Activated T-cell treated with anti-CD3 and anti-CD28 coated beads, Interleukin-2, amount 50 U/mL, for 24 hours (primary cell): ENCODE measurements at regions not wholly inside any gene's neighbourhood (a gene's known extent, or its start where the extent isn't known, plus 50 kb on each side); places are given as distances from the start of the nearest gene placed in this dataset.

Source experiments
- DNase-seq: peaks from one replicate; pipeline ENCODE4 v3.0.0-alpha.2; 2020
- H3K27ac Mint-ChIP-seq: 2 replicates; pipeline ENCODE4 v1.8.0; 2020; ENCODE audit warnings: mild to moderate bottlenecking, mixed read lengths
- H3K27me3 Mint-ChIP-seq: 2 replicates; pipeline ENCODE4 v1.8.0; 2020; ENCODE audit warnings: mixed read lengths
- H3K36me3 Mint-ChIP-seq: 2 replicates; pipeline ENCODE4 v1.8.0; 2020; ENCODE audit warnings: low read depth, mixed read lengths
- H3K4me1 Mint-ChIP-seq: 2 replicates; pipeline ENCODE4 v1.8.0; 2020; ENCODE audit warnings: low read depth, mixed read lengths
- H3K4me3 Mint-ChIP-seq: 2 replicates; pipeline ENCODE4 v1.8.0; 2020; ENCODE audit warnings: mild to moderate bottlenecking, moderate library complexity, mixed read lengths
- H3K9me3 Mint-ChIP-seq: 2 replicates; pipeline ENCODE4 v1.8.0; 2020; ENCODE audit warnings: mixed read lengths

DNA sequence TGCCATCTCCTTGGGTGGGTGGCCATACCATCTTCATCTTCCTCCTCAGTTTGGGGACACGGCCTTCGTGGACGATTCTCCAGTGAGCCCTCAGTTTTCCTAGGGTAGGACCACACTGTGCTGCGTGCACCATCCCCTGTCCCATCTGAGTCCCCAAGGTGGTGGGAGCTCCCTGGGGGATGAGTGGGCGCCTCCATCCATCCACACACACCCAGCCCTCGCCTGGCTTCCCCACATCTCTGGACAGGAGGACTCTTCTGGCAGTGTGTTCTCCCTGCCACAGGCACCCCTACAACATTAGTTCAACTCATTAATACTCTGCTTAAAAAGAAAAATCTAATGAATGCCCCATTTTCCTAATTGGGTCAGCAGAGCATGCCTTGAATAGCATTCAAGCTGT, 408.5 kb downstream of the SHANK2 start:
- no peak for DNase-seq
- Mint-ChIP-seq H3K27me3 (peaks cover 19% of the 10 kb centered on the region), H3K4me3 (no peak overlapping the region), H3K27ac (no peak overlapping the region), H3K4me1 (no peaks in the 10 kb centered on the region), H3K36me3 (no peaks in the 10 kb centered on the region), H3K9me3 (no peaks in the 10 kb centered on the region)

DNA sequence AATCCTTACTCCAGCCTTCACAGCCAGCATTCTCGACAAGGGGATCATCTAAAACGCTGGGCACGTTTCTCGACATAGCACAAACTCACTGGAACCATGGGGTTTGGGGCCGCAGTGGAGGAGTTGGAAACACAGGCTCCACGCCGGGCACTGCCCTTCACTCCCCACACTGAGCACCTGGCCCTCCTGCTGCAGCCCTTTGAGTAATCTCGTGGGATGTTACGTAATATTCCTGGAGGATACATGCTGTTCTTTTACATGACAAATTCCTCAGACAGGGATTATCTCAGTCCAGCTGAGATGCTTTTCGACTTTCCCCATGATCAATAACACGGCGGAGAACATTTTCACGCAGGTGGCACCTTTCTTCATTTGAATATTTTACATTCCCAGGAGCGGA, 408.0 kb downstream of the SHANK2 start:
- Mint-ChIP-seq H3K9me3 (no peaks in the 10 kb centered on the region), H3K36me3 (no peaks in the 10 kb centered on the region), H3K4me3 (no peak overlapping the region), H3K27me3 (peaks cover 19% of the 10 kb centered on the region), H3K4me1 (no peaks in the 10 kb centered on the region), H3K27ac (no peak overlapping the region)
- DNase-seq, result no peak

DNA sequence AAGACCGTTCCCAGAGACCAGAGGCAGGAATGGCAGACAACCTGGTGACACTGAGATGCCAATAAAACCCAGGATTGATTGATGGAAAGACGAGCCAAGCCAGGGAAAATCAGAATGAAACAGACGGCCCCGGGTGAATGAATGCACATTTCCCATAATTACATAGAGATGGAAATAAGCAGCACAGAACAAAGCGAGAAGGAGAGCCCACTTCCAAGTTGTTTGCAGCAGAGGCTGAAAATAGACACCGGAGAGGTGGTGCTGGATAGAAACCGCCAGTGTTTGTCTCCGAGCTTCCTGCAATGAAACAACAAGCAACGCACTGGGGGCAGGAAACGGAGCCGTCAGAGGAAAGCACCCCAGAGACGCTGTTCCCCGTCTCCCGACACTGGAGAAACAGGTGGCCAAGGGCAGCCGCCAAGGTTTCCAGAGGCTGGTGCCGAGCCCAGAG, 406.8 kb downstream of the SHANK2 start:
- DNase-seq, result no peak
- no peaks in the 10 kb centered on the region for H3K9me3 Mint-ChIP-seq
- H3K27ac Mint-ChIP-seq, result no peak overlapping the region
- H3K4me1 Mint-ChIP-seq, result no peaks in the 10 kb centered on the region
- H3K36me3 Mint-ChIP-seq, result no peaks in the 10 kb centered on the region
- no peak overlapping the region for H3K4me3 Mint-ChIP-seq
- peaks cover 19% of the 10 kb centered on the region for H3K27me3 Mint-ChIP-seq

DNA sequence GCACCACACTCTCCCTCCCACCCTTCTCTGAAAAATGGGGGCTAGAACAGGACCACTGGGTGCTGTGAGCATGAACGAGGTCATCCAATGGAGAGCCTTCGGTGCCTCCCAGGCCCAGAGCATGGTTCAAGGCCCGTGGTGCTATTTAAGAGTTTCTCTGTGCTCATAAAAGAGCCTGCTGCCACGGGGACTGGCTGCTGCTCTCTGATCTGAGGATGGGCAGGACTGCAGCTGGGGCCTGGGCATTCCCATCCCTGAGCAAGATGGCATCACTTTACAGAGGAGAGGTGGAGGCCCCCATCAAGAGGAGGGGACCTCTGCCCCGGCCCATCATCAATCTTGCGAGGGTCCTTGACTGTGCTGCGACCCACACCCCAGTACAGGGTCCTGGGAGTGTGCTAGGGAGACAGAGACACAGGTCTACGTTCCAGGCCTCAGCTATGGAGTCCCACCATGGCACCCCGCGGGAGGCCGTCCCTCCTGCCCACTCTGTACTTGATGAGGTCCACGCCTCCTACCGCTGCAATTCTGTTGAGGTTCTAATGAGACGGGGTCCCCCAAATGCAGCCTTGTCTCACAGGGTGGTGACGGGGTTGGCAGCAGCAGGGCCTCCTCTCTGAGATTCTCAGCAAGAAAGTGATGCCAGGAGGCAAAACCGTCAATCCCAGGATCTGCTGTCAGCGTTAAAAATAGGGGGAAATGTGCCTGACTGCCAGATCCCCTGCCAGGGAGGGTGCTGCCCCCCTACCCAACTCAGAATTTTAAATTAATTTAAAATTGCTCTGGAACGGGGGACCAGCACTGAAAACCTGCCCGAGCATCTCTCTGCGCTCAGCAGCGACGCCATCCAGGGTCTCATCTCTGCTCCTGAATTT, 405.4 kb downstream of the SHANK2 start:
- DNase-seq, result no peak
- Mint-ChIP-seq H3K27me3 (peaks cover 24% of the 10 kb centered on the region), H3K4me1 (no peaks in the 10 kb centered on the region), H3K27ac (no peak overlapping the region), H3K9me3 (no peaks in the 10 kb centered on the region), H3K36me3 (no peaks in the 10 kb centered on the region), H3K4me3 (no peak overlapping the region)

DNA sequence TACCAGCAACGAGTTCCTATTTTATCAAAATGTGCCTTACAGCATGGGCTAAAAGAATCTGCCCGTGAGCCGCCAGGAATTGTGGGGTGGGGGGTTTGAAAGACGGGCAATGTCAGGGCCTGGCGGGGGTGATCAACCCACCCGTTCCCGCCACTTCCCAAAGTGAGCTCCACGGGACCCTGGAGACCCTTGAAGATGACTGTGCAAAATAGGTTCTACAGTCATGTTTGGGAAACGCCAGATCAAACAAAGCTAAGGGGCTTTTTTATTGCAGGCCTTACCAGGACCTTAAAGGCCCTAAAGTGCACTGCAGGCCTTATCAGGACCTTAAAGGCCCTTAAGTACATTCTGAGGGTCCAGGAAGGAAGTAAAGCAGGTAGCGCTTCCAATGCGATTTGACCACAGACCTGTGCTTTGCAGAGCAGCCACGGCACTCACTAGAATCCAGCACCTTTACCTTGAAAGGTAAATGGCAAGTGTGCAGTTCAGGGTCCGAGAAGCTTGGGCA, 404.1 kb downstream of the SHANK2 start:
- Mint-ChIP-seq H3K4me1 (no peaks in the 10 kb centered on the region), H3K36me3 (no peaks in the 10 kb centered on the region), H3K9me3 (no peaks in the 10 kb centered on the region), H3K4me3 (no peak overlapping the region), H3K27me3 (peaks cover 22% of the 10 kb centered on the region), H3K27ac (no peak overlapping the region)
- DNase-seq, result no peak

DNA sequence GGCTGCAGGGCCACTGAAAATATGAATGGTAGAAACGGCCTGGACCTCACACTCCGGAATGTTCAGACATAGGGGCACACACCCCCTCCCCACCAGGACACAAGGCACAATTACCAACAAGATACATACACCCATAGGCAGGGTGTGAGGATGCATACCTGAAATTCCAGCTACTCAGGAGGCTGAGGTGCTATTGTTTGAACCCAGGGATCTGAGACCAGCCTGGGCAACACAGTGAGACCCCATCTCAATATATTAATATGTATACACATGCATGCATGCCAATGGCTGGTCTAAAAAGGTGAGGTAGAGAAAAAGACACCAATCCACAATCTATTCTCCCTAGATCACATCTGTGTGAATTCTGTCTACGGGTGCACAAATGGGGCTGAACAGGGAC, 403.3 kb downstream of the SHANK2 start:
- peaks cover 21% of the 10 kb centered on the region for H3K27me3 Mint-ChIP-seq
- H3K4me1 Mint-ChIP-seq, result no peaks in the 10 kb centered on the region
- no peaks in the 10 kb centered on the region for H3K9me3 Mint-ChIP-seq
- H3K4me3 Mint-ChIP-seq, result no peak overlapping the region
- H3K36me3 Mint-ChIP-seq, result no peaks in the 10 kb centered on the region
- H3K27ac Mint-ChIP-seq, result no peak overlapping the region
- no peak for DNase-seq

DNA sequence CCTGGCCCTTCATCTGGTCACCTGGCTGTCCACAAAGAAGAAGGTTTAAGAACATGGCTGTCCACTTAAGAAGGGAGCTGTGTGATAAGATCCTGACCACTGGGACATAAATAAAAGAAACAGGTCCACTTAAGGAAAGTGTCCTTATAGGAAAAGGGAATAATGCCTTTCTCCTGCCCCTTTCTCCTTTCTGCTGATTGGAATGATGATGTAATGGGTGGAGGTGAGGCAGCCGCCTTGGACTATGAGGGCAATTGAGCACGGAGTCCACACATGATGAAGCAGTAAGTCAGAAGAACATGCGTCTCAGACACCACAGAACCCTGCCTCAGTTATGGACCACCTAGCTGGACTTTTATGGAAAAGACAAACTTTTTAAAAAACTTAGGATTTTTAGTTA, 401.1 kb downstream of the SHANK2 start:
- Mint-ChIP-seq H3K27me3 (peaks cover 7% of the 10 kb centered on the region), H3K27ac (no peak overlapping the region), H3K4me1 (no peaks in the 10 kb centered on the region), H3K36me3 (no peaks in the 10 kb centered on the region), H3K9me3 (no peaks in the 10 kb centered on the region), H3K4me3 (no peak overlapping the region)
- no peak for DNase-seq

DNA sequence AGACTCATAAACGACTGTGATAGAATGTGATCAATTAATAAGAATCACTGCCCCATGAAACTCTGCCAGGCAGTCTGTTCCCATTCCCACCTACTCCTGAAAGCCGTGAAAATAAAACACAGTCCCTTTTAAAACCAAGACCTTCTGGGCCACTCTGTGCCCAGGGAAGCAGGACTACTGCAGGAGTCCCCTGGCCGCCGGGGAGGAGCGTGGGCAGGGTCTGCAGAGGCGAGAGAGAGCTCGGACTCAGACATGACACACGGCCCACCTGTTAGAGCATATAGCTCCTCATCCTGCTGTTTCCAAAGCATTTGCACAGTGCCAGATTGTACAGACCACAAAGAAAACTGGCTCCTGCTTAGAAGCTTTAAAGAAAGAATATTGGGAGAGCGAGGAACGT, 400.5 kb downstream of the SHANK2 start:
- Mint-ChIP-seq H3K4me3 (no peak overlapping the region), H3K27ac (no peak overlapping the region), H3K36me3 (no peaks in the 10 kb centered on the region), H3K27me3 (peaks cover 5% of the 10 kb centered on the region), H3K4me1 (no peaks in the 10 kb centered on the region), H3K9me3 (no peaks in the 10 kb centered on the region)
- DNase-seq, result no peak

DNA sequence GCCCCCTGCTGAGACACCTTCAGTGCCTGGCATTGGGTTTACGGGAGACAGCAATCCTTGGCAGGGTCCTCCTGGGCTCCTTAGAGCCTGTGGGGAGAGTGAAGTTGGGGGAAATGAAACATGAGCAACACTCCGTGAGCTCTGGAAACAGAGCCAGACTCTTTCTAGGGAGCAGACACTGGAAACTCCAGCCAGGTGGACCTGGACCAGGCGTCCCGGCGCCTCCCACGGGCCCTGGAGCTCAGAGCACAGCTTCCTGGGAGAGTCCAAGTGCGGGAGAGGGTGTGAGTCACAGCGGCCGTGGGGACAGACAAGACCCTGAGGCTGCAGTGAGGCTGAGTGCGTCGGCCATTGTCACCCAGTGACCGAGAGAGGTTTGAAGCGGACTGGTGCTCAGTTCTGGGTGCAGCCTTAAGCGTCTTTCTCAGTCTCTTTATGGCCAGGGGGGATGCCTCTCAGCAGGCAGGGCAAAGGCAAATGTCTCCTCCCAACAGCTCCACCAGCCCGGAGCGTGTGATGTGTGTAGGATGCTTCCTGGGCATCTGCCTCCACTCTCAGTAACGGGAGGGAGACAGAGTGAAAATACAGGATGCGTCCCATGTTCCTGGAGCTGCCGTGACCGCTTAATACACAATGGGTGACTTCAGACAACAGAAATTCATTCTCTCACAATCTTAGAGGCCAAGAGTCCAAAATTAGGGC, 399.2 kb downstream of the SHANK2 start:
- Mint-ChIP-seq H3K27me3 (peaks cover 5% of the 10 kb centered on the region), H3K4me3 (no peak overlapping the region), H3K36me3 (no peaks in the 10 kb centered on the region), H3K9me3 (no peaks in the 10 kb centered on the region), H3K27ac (no peak overlapping the region), H3K4me1 (no peaks in the 10 kb centered on the region)
- DNase-seq, result no peak

DNA sequence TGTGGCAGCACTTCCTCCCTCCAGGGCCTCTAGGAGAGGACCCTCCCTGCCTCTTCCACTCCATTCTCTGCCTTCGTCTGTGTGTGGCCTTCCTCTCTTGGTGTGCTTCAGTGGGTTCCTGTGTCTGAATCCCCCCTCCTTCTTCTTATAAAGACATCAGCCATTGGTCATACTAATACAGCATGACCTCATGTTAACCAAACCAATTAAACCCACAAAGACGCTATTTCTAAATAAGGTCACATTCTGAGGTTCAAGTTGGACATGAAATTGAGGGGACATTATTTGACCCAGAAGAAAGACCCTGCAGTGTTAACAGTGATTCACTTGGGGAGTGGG, 398.6 kb downstream of the SHANK2 start:
- H3K9me3 Mint-ChIP-seq, result no peaks in the 10 kb centered on the region
- no peak for DNase-seq
- H3K27ac Mint-ChIP-seq, result no peak overlapping the region
- no peaks in the 10 kb centered on the region for H3K4me1 Mint-ChIP-seq
- H3K36me3 Mint-ChIP-seq, result no peaks in the 10 kb centered on the region
- peaks cover 5% of the 10 kb centered on the region for H3K27me3 Mint-ChIP-seq
- no peak overlapping the region for H3K4me3 Mint-ChIP-seq

DNA sequence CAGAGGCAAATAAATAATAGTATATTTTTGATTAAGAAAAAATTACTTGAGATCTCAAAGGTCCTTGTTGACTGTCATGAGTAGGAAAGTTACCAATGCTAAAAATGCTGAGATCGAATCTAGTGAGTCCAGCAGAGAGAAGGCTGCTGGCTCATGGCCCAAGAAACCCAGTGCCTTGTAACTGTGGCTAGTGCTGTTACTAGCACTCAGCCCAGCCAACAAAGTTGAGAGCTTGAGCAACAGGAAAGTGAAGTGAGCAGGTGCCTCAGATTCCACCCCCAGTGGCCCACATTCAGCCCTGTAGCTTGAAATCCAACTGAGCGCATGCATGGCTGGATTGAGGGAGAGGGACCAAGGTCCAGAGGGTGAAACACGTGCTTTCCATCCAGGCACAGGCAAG, 398.2 kb downstream of the SHANK2 start:
- Mint-ChIP-seq H3K27me3 (peaks cover 5% of the 10 kb centered on the region), H3K9me3 (no peaks in the 10 kb centered on the region), H3K36me3 (no peaks in the 10 kb centered on the region), H3K4me3 (no peak overlapping the region), H3K27ac (no peak overlapping the region), H3K4me1 (no peaks in the 10 kb centered on the region)
- DNase-seq, result no peak

DNA sequence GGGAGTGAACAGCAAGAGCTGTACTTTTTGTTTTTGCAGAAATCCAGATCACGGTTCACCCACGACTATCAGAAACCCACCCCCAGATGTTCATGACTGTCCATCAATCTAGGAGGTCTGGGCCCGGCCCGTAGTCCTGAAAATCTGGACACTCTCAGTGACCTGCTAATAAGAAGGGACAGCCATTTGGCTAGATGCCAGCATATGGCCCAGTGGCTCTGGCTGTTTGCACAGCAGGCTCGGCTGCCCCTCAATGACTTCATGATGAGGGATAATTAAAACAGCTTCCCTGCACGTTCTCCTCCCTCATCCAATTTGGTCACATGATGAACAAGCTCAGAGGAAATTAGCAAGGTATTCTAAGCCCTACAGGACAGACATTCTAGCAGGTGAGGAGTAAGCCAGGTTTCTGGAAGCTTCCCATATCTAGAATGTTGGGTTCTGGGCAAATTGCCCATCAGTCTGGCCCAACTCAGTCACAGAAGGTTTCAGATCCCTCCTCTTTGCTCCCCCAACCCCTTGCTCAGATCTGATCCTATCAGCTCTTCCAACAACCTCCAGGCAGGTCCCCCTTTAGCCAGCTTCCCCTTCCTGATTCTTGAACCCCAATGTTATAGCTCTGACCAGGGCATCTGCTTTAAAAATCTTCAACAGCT, 397.3 kb downstream of the SHANK2 start:
- Mint-ChIP-seq H3K9me3 (no peaks in the 10 kb centered on the region), H3K27me3 (peaks cover 5% of the 10 kb centered on the region), H3K4me3 (no peak overlapping the region), H3K27ac (no peak overlapping the region), H3K4me1 (no peaks in the 10 kb centered on the region), H3K36me3 (no peaks in the 10 kb centered on the region)
- no peak for DNase-seq

DNA sequence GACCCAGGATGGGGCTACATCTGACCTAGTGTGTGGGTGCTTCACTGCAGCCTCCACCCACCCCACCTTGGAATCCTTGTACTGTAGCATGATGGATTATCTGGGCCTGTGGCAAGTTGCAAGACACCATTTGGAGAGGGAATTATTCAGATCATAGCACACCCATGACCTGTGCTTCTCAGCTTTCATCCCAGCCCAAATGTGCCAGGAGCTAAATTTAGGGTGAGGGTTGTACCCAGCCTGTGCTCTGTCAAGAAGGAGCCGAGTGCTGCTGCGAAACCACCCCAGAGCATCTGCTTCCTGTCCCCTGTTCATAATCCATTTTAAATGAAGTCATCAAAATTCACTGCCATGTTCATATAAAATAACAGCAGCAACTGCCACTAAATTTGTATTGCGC, 394.5 kb downstream of the SHANK2 start:
- H3K27me3 Mint-ChIP-seq, result no peaks in the 10 kb centered on the region
- H3K9me3 Mint-ChIP-seq, result no peaks in the 10 kb centered on the region
- no peak overlapping the region for H3K27ac Mint-ChIP-seq
- H3K4me1 Mint-ChIP-seq, result no peaks in the 10 kb centered on the region
- H3K4me3 Mint-ChIP-seq, result no peak overlapping the region
- no peaks in the 10 kb centered on the region for H3K36me3 Mint-ChIP-seq
- DNase-seq, result no peak

DNA sequence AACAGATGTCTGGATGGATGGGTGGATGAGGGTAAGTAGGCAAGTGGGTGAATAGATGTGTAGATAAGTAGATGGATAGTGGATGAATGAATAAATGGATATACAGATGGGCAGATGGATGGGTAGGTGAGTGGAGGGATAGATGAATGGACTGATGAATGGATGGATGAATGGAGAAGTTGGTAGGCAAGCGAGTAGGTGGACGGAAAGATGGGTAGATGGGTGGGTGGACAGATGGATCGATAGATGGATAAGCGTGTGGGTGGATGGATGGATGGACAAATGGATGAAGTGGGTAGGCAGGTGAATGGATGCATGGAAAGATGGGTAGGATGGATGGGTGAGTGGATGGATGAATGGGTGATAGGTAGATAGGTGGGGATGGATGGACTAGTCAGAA, 393.2 kb downstream of the SHANK2 start:
- Mint-ChIP-seq H3K27me3 (no peaks in the 10 kb centered on the region), H3K36me3 (no peaks in the 10 kb centered on the region), H3K4me1 (no peaks in the 10 kb centered on the region), H3K27ac (no peak overlapping the region), H3K9me3 (no peaks in the 10 kb centered on the region), H3K4me3 (no peak overlapping the region)
- no peak for DNase-seq

DNA sequence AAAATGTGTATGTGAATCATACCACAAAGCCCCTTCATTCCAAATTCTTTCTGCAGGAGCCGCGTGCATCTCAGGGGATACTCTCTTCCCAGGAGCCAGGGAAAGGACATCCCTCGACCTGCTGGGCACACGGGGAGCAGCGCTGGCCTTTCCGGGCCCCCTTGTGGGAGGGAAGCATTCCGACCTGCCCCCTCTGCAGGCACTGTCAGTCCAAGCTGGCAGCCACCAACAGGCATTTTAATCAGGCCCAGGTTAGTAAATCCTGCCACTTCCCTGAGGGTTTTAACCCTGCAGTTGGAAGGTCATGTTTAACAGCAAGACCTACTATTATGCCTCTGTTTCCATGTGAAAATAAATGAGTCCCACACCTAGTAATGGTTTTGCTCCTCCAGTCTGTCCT, 391.5 kb downstream of the SHANK2 start:
- Mint-ChIP-seq H3K36me3 (no peaks in the 10 kb centered on the region), H3K4me1 (no peaks in the 10 kb centered on the region), H3K27me3 (no peaks in the 10 kb centered on the region), H3K9me3 (no peaks in the 10 kb centered on the region), H3K4me3 (no peak overlapping the region), H3K27ac (no peak overlapping the region)
- no peak for DNase-seq
